ENCODE measurements at regions not wholly inside any gene's neighbourhood (a gene's known extent, or its start where the extent isn't known, plus 50 kb on each side); places are given as distances from the start of the nearest gene placed in this dataset.

- DNase-seq (ENCODE audit: low spot score) = no peak
These were observed 203.8 kb downstream of the AUH start for GRCh38 chr9:91157883-91158282.

- DNase-seq (ENCODE audit: low spot score) = no peak
These were observed 203.4 kb downstream of the AUH start for GRCh38 chr9:91158286-91158685.

DNA sequence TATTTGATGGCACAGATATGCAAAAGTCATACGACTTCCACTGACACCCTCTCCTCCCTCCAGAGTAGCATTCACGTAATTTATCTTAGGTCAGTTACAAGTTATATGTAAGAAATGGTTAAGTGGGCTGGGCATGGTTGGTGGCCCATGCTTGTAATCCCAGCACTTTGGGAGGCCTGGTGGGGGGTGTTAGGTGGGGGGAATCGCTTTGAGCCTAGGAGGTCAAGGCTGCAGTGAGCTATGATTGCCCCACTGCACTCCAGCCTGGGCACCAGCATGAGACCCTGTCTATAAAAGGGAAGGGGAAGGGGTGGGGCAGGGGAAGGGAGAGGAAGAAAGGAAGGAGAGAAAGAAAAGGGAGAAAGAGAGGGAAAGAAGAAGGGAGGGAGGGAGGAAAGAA lies 202.8 kb downstream of the AUH start:
- DNase-seq (ENCODE audit: low spot score) = no peak

DNA sequence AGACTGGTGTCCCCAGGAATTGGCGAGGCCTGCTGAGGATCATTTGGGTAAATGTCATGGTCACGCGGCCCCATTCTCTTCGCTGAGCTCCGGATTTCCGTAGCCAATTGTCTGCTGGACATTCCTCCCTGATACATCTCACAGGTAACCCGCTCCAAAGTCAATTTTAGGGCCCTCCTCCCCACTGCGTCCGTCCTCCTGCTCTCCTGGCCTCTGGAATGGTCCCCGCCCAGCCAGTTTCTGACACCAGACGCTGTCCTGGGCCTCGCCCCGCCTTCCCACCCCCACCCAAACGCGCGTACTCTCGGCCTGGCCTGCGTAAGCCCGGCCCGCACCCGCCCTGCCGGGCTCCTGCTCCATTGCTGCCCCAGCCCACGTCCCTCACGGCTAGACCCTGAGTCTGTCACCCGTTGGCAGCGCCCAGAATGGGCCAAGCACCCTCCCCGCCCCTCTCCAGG lies 202.0 kb downstream of the AUH start:
- no peak for DNase-seq (ENCODE audit: low spot score)

GRCh38 chr9:91160181-91160580 lies 201.5 kb downstream of the AUH start:
- DNase-seq (ENCODE audit: low spot score) = no peak

GRCh38 chr9:91160599-91161464 lies 200.9 kb downstream of the AUH start:
- no peak for DNase-seq (ENCODE audit: low spot score)

DNA sequence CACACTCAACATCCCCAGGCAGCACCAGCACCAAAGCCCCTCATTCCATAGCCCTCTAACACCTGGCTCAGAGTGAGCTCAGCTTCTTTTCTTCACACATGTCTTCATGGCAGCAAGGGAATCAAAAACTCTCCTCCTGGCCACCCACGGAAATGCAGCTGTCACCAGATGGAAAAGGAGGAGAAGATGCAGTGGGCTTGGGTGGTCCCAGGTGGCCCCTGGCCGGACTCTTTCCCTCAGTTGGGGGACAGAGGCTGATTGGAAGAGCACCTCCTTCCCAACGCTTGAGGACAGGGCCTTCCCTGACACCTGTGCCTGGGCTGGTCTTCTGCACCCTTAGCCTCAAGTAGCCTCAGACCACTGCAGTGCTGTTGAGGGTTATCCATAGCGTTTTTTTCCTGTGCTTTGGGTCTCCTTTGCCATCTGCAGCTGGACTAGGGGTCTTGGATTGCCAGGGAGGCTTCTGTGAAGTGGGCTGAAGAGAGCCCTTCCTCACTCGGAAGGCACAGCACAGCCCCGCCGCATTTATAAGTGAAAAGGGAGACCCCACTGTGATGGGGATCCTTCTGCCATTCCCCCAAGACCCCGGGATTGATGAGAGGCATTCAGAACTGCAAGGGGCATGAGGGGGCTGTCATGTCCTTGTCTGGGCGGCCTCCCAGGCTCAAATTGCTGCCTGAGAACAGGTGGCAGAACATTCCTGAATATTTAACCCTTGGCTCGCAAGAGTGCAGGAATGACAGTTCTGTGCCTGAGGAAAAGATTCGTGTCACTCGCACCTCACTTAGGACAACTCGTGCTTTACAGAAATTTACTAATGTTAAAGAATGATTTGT lies 200.0 kb downstream of the AUH start:
- no peak for DNase-seq (ENCODE audit: low spot score)

DNA sequence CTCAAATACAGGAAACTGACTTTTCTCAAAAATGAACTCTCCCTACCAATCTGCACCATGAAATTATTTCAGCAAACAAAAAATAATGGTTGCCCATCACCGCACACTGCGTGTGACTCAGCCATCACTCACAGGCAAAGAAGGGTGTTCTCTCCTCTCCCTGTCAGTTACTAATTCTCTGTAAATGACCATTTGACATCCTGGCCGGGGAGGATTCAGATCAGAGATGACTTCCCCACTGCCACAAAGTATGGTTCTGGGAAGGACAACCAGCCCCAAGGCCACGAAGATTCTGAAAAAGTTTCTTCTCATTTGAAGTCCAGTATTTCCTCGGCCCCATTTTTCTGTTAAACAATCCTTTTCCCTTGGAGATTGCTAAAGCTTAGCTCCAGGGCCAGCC lies 199.4 kb downstream of the AUH start:
- DNase-seq (ENCODE audit: low spot score) = no peak

GRCh38 chr9:91162784-91163443 lies 198.8 kb downstream of the AUH start:
- no peak for DNase-seq (ENCODE audit: low spot score)

DNA sequence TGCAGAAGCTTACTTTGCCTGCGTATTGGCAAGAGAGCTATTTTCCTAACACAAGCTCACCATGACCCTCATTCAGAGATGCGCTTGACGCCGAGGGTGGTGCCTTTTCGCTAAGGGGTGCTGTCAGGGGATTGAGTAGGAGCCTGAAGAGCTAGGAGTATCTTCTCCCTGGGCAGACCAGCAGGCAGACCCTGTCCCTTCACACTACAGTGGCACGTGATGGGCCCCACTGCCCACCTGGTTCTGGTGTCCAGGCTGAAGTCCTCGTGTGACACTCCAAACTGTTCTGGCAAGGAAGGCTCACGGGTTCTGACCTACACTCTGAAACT lies 198.3 kb downstream of the AUH start:
- DNase-seq (ENCODE audit: low spot score) = no peak

DNA sequence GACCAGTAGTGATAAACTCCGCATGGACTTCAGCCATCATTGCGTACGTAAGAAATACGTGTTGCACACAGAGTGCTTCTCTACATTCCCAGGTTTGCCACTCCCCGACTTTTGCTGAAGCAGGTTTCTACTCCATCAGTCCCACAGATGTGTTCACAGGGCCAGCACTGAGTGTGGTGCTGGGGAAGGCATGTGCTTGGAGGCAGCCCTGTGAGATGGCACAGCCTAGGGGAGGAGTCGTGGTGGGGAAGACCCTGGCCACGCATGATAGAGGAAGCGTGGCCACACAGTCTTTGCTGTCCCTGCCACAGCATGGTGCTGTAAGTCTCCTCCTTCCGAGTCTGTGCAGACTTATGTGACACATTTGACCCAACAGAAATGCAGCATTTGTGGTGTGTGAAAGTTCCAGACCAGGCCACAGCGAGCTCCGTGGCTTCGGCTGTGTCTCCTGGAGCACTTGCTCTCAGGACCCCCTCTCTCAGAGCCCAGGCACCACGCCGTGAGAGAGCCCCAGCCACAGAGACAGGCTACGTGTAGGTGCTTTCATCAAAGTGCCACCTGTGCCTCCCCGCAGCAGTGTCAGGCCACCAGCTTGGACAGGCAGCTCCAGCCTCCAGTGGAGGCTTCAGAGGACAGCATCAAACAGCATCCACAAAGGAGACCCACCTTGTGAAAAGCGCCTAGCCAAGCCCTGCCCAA lies 197.8 kb downstream of the AUH start:
- no peak for DNase-seq (ENCODE audit: low spot score)

Data from HuH-7.5 (cell line).